ENCODE measurements at regions not wholly inside any gene's neighbourhood (a gene's known extent, or its start where the extent isn't known, plus 50 kb on each side); places are given as distances from the start of the nearest gene placed in this dataset.

- TF ChIP-seq CTCF (IDR thresholded peaks at IDR 0.05 in 2 of 3, conservative IDR thresholded peaks at IDR 0.05 in 1 of 3; ENCODE audit: borderline replicate concordance in 1 of 3, insufficient read depth in 1 of 3, low read depth in 2 of 3, low read length in 2 of 3) (no peak), POLR2A (IDR thresholded peaks at IDR 0.05; ENCODE audit: borderline replicate concordance, extremely low read depth, insufficient read depth, insufficient read length) (no peak), CEBPB (IDR thresholded peaks at IDR 0.05; ENCODE audit: low read depth) (no peak), ZBTB33 (IDR thresholded peaks at IDR 0.05; ENCODE audit: extremely low read depth, insufficient replicate concordance, low read length) (no peak), EGR1 (IDR thresholded peaks at IDR 0.05; ENCODE audit: low read depth) (no peak), SIN3A (IDR thresholded peaks at IDR 0.05; ENCODE audit: low read depth) (no peak), POLR2AphosphoS5 (IDR thresholded peaks at IDR 0.05; ENCODE audit: low read depth, low read length) (no peak), CBX3 (IDR thresholded peaks at IDR 0.05; ENCODE audit: low read depth) (no peak), EZH2 (IDR thresholded peaks at IDR 0.05) (no peak), ZNF274 (IDR thresholded peaks at IDR 0.05; ENCODE audit: low read depth, low read length) (no peak), YY1 (IDR thresholded peaks at IDR 0.05; ENCODE audit: extremely low read depth, insufficient replicate concordance, low read depth, low read length) (no peak), ATF3 (IDR thresholded peaks at IDR 0.05) (no peak), FOSL1 (IDR thresholded peaks at IDR 0.05; ENCODE audit: low read depth) (no peak)
- TF ChIP-seq, protein P1, sequence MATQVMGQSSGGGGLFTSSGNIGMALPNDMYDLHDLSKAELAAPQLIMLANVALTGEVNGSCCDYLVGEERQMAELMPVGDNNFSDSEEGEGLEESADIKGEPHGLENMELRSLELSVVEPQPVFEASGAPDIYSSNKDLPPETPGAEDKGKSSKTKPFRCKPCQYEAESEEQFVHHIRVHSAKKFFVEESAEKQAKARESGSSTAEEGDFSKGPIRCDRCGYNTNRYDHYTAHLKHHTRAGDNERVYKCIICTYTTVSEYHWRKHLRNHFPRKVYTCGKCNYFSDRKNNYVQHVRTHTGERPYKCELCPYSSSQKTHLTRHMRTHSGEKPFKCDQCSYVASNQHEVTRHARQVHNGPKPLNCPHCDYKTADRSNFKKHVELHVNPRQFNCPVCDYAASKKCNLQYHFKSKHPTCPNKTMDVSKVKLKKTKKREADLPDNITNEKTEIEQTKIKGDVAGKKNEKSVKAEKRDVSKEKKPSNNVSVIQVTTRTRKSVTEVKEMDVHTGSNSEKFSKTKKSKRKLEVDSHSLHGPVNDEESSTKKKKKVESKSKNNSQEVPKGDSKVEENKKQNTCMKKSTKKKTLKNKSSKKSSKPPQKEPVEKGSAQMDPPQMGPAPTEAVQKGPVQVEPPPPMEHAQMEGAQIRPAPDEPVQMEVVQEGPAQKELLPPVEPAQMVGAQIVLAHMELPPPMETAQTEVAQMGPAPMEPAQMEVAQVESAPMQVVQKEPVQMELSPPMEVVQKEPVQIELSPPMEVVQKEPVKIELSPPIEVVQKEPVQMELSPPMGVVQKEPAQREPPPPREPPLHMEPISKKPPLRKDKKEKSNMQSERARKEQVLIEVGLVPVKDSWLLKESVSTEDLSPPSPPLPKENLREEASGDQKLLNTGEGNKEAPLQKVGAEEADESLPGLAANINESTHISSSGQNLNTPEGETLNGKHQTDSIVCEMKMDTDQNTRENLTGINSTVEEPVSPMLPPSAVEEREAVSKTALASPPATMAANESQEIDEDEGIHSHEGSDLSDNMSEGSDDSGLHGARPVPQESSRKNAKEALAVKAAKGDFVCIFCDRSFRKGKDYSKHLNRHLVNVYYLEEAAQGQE (IDR thresholded peaks at IDR 0.05; ENCODE audit: low read depth): no peak
These were observed 71.8 kb upstream of the CD180 start for GRCh38 chr5:67268231-67269021.
